SK-N-SH treated with all-trans-retinoic acid at 6 μM for 48 hours (cell line): ENCODE measurements at regions not wholly inside any gene's neighbourhood (a gene's known extent, or its start where the extent isn't known, plus 50 kb on each side); places are given as distances from the start of the nearest gene placed in this dataset.

Experiments
- RARB ChIP-seq: fragments of 250-450 bp; sonication (Bioruptor Pico); IDR thresholded peaks from 2 replicates; pipeline ENCODE4 v1.8.0; 2021; ENCODE audit warnings: mild to moderate bottlenecking, moderate library complexity
- TSHZ2 ChIP-seq: fragments of 250-450 bp; sonication (Bioruptor Pico); IDR thresholded peaks from 2 replicates; pipeline ENCODE4 v1.5.0; 2020; ENCODE audit warnings: mild to moderate bottlenecking, moderate library complexity
- ZFP3 ChIP-seq: fragments of 250-450 bp; sonication (Bioruptor Pico); IDR thresholded peaks from 2 replicates; pipeline ENCODE4 v1.5.0; 2020; ENCODE audit warnings: mild to moderate bottlenecking, moderate library complexity
- ZNF70 ChIP-seq: fragments of 450-650 bp; formaldehyde crosslinking; IDR thresholded peaks from 2 replicates; pipeline ENCODE4 v1.5.0; 2020; ENCODE audit warnings: mild to moderate bottlenecking, moderate library complexity

GRCh38 chr13:74511523-74511922 is 377.3 kb upstream of the KLF12 start:
- TF ChIP-seq TSHZ2 (CRISPR knock-in tag) (no peak), ZNF70 (CRISPR knock-in tag) (no peak), ZFP3 (CRISPR knock-in tag) (no peak), RARB (no peak)
